Activated CD4-positive, alpha-beta T cell treated with anti-CD3 and anti-CD28 coated beads for 36 hours (primary cell): ENCODE measurements at regions not wholly inside any gene's neighbourhood (a gene's known extent, or its start where the extent isn't known, plus 50 kb on each side); places are given as distances from the start of the nearest gene placed in this dataset.
"Not testable (repeated sequence)": the region's sequence is repeated elsewhere in the genome, so short reads cannot be mapped to it uniquely, and the experiment has no call there.

Experiments used
- ATAC-seq: fragments of 200-7000 bp; cut with Tn5 transposase; one replicate; pipeline ENCODE4 v1.10.0; 2021; ENCODE audit warnings: mild to moderate bottlenecking, moderate library complexity
- CTCF ChIA-PET: fragments of 350-600 bp; sonication (Branson Sonifier 250); formaldehyde crosslinking; loops from one replicate; lab custom pipeline; 2021; ENCODE audit warnings: antibody characterized with exemption; lab: Charles Lee
- POLR2A ChIA-PET: fragments of 350-600 bp; sonication (Branson Sonifier 250); formaldehyde crosslinking; loops from one replicate; lab custom pipeline; 2021; ENCODE audit warnings: antibody characterized with exemption, inconsistent platforms; lab: Charles Lee
- DNase-seq: peaks from one replicate; pipeline ENCODE4 v3.0.0-alpha.2; 2020
- H3K27ac Mint-ChIP-seq: one replicate; pipeline ENCODE4 v1.8.0; 2021; ENCODE audit warnings: mixed read lengths
- H3K27me3 Mint-ChIP-seq: one replicate; pipeline ENCODE4 v1.8.0; 2021; ENCODE audit warnings: mixed read lengths
- H3K36me3 Mint-ChIP-seq: one replicate; pipeline ENCODE4 v1.8.0; 2021; ENCODE audit warnings: low read depth, mixed read lengths
- H3K4me1 Mint-ChIP-seq: one replicate; pipeline ENCODE4 v1.8.0; 2021; ENCODE audit warnings: mixed read lengths
- H3K4me3 Mint-ChIP-seq: one replicate; pipeline ENCODE4 v1.8.0; 2021; ENCODE audit warnings: mild to moderate bottlenecking, moderate library complexity, mixed read lengths
- H3K9me3 Mint-ChIP-seq: one replicate; pipeline ENCODE4 v1.8.0; 2021; ENCODE audit warnings: low read depth, mixed read lengths
- intact Hi-C, 2 experiments: fragments of 100-400 bp; cut with DNase I in 1 of 2; cut with micrococcal nuclease in 1 of 2; formaldehyde crosslinking; loops; one replicate each; pipeline versions ENCODE4 v1.14.2 to v1.15.1; 2022 to 2024; cut with DNase I, micrococcal nuclease

DNA sequence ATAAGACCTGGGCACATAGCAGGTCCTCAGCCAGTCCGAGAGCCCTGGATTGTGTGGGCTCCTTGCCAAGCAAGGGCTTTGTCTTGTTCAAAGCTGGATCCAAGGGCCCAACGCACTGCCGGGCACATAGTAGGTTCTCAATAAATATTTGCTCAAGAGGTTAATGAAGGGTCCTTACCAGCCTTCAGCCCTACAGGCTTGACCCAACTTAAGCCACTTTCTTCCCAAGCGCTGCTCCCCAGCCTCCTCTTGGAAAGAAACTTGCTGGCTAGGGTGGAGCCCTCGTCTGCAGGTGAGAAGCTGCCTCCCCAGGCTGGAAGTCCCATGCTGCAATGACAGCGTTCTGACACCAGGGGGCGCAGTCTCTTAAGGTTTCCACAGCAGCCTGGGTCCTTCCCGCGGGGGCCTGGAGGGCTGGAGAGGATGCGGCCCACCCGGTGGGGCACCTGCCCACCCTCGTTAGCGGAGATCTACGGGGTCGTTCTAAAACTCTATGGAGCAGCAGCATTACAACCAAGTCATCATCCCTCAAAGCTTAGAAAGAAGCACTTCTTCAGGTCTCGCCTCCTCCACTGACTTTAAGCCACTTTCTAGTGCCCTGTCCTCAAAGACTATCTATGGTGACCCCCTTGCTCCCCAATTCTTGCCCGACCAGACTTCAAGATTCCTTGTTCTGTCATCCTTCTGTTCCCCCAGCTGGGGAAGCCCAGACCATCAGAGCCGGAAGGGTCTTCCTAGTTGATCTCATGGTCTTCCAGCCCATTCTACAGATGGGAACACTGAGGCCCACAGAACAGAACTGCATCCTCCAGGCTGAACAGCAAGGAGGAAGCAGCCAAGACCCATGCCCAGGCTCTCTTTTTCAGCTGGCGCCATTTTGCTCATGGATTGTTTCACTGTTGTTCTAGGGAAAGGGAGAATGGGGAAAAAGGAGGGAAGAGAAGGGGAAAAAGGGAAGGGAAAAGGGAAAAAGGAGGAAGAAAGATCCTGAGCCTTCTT lies 115.4 kb downstream of the LHX2 start:
- H3K4me3 Mint-ChIP-seq, result no peak overlapping the region
- intact Hi-C loops, result loop anchor here (1.0 to 10.0 kb wide), 9 partner anchors 127 to 409 kb away; no protein-coding TSS in a partner anchor
- no peaks in the 10 kb centered on the region for H3K36me3 Mint-ChIP-seq
- H3K4me1 Mint-ChIP-seq, result no peaks in the 10 kb centered on the region
- H3K27me3 Mint-ChIP-seq, result peaks cover 5% of the 10 kb centered on the region
- H3K9me3 Mint-ChIP-seq, result no peaks in the 10 kb centered on the region
- DNase-seq (peak; percentile 88), ATAC-seq (peak; percentile 65)
- ChIA-PET CTCF (interaction anchor here (0.6 to 3.3 kb wide), 25 partner anchors 9 to 410 kb away, joined by 3 to 12 read pairs (median 4); no protein-coding TSS in a partner anchor), POLR2A (no interaction called here)
- no peak overlapping the region for H3K27ac Mint-ChIP-seq

DNA sequence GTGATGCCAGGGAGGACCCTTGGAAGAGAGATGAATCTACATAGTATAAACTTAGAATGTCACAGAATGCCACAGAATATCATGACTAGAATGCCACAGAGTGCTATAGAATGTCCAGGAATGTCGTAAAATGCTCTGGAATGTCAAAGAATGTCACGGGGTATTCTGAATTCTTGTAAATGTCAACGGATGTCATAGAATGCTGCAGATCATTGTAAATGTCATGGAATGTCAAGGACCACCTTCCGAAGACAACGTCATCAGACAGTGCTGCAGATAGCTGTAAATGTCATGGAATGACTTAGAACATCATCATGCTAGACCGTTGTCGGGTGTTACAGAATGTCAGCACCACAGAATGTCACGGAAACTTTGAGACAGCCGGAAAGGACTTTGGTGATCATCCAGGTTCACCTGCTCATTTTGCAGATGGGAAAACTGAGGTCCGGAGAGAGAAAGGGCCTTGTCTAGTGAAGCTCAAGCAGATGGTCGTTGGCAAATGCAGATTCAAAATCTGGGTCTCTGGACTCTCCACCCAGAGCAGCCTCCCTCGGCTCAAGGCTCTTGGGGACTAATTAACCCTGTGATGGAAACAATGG lies 117.1 kb downstream of the LHX2 start:
- Mint-ChIP-seq H3K36me3 (no peaks in the 10 kb centered on the region), H3K9me3 (no peaks in the 10 kb centered on the region), H3K4me3 (no peak overlapping the region), H3K27me3 (peaks cover 13% of the 10 kb centered on the region), H3K27ac (no peak overlapping the region), H3K4me1 (no peaks in the 10 kb centered on the region)
- intact Hi-C loops, result loop anchor here in 1 of 2 experiments (5.0 to 10.0 kb wide), 2 partner anchors 166 to 264 kb away; no protein-coding TSS in a partner anchor
- ATAC-seq (no peak), DNase-seq (no peak)
- ChIA-PET POLR2A (no interaction called here), CTCF (interaction anchor here (0.6 to 3.3 kb wide), 2 partner anchors 89 to 192 kb away, joined by 3 to 11 read pairs; no protein-coding TSS in a partner anchor)

DNA sequence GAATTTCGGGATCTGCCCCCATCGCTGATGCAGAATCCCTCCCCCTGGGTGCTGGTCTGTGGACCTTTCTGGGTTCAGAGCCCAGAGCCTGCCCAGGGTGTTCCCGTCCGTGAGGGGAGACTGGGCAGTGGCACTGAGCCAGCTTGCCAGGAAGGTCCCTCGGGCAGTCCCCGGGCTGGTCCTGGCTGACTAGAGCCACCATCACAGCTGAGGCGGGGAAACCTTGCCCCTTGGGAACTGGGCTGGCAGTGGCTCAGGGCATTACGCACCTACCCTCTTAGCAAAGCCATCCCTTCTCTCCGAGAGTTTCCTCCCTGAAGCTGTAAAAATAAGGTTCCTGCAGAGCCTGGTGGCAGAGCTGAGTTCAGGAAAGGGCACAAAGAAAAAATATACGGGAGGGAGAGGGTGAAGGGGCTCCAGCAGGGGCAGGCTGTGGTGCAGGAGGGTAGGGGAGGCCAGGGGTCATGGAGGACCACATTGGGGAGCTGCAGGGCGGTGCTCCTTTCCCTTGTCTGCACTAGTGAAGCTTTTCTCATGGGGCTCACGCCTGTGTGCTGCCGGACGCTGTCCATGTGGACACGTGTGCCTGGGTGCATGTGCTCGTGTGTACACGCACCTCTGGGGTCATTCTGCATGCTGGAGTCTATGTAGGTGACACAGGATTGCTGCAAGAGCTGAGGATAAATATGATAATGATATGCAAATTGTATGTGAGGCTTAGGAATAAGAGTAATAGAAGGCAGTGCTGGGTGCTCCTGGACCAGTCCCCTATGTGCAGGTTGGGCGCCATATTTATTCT lies 118.9 kb downstream of the LHX2 start:
- H3K27me3 Mint-ChIP-seq, result peaks cover 11% of the 10 kb centered on the region
- no peaks in the 10 kb centered on the region for H3K4me1 Mint-ChIP-seq
- ATAC-seq (no peak), DNase-seq (no peak)
- H3K9me3 Mint-ChIP-seq, result no peaks in the 10 kb centered on the region
- H3K36me3 Mint-ChIP-seq, result no peaks in the 10 kb centered on the region
- H3K4me3 Mint-ChIP-seq, result no peak overlapping the region
- CTCF ChIA-PET, result interaction anchor here (0.6 kb wide), 2 partner anchors 311 to 1014 kb away, joined by 3 to 4 read pairs; no protein-coding TSS in a partner anchor
- POLR2A ChIA-PET, result no interaction called here
- no peak overlapping the region for H3K27ac Mint-ChIP-seq
- intact Hi-C loops, result no loop called here

DNA sequence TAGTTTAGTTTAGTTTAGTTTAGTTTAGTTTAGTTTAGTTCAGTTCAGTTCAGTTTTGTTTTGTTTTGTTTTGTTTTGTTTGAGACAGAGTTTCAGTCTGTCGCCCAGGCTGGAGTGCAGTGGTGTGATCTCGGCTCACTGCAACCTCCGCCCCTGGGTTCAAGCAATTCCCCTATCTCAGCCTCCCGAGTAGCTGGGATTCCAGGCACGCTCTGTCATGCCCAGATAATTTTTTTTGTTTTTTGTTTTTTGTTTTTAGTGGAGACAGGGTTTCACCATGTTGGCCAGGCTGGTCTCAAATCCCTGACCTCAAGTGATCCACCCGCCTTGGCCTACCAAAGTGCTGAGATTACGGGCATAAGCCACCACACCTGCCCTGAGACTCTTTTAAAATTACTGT lies 120.0 kb downstream of the LHX2 start:
- DNase-seq, H3K27ac Mint-ChIP-seq, H3K4me1 Mint-ChIP-seq, POLR2A ChIA-PET, ATAC-seq, H3K4me3 Mint-ChIP-seq, intact Hi-C loops, H3K9me3 Mint-ChIP-seq, H3K36me3 Mint-ChIP-seq: not testable (repeated sequence)
- CTCF ChIA-PET, result interaction anchor here (1.0 kb wide), 1 partner anchor 12 kb away, joined by 3 read pairs; no protein-coding TSS in a partner anchor
- H3K27me3 Mint-ChIP-seq, result peaks cover 14% of the 10 kb centered on the region

DNA sequence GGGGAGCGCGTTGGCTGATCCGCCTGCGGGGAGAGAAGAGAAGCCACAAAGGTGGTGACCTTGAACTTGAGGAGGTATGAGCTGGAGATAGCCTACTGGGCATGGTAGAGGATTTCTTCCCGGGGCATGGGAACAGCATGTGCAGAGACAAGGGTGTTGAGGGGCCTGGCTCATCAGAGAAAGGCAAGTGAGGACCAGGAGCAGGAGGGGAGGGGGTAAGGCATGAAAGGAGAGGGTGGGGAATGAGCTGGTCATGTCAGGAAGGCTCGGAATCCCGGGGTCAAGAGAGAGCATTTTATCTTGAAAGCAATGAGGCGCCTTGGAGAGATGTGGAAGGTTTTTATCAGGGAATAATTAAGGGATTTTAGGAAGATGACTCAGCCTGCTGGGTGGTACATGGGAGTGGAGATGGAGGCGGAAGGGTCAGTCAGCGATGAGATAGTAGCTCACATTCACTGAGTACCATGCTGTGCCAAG lies 121.1 kb downstream of the LHX2 start:
- intact Hi-C loops, result no loop called here
- DNase-seq, result no peak
- ATAC-seq, result no peak
- H3K27ac Mint-ChIP-seq, result no peak overlapping the region
- POLR2A ChIA-PET, result no interaction called here
- H3K36me3 Mint-ChIP-seq, result no peaks in the 10 kb centered on the region
- H3K9me3 Mint-ChIP-seq, result no peaks in the 10 kb centered on the region
- no peak overlapping the region for H3K4me3 Mint-ChIP-seq
- H3K4me1 Mint-ChIP-seq, result no peaks in the 10 kb centered on the region
- H3K27me3 Mint-ChIP-seq, result peaks cover 14% of the 10 kb centered on the region
- CTCF ChIA-PET, result interaction anchor here (1.7 kb wide), 1 partner anchor 18 kb away, joined by 3 read pairs; no protein-coding TSS in a partner anchor

DNA sequence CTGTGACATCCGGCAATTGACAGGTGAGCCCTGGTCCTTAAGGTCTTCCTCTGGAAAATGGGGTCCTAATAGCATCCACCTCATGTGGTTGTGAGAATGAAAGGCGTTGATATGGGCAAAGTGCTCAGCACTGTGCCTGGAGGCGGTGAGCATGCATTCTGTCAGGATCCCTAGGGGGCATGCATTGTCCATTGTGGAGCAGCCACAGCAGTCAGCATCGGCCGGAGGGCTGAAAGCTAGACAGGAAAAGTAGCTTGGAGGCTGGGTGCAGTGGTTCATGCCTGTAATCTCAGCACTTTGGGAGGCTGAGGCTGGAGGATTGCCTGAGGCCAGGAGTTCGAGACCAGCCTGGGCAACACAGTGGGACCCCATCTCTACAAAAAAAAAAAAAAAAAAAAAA lies 122.2 kb downstream of the LHX2 start:
- POLR2A ChIA-PET, result no interaction called here
- DNase-seq (peak; percentile 20), ATAC-seq (peak; percentile 58)
- Mint-ChIP-seq H3K4me1 (no peaks in the 10 kb centered on the region), H3K27ac (no peak overlapping the region), H3K27me3 (peaks cover 14% of the 10 kb centered on the region), H3K9me3 (no peaks in the 10 kb centered on the region), H3K4me3 (no peak overlapping the region), H3K36me3 (no peaks in the 10 kb centered on the region)
- CTCF ChIA-PET, result interaction anchor here (1.7 kb wide), 1 partner anchor 17 kb away, joined by 3 read pairs; no protein-coding TSS in a partner anchor
- intact Hi-C loops, result no loop called here

DNA sequence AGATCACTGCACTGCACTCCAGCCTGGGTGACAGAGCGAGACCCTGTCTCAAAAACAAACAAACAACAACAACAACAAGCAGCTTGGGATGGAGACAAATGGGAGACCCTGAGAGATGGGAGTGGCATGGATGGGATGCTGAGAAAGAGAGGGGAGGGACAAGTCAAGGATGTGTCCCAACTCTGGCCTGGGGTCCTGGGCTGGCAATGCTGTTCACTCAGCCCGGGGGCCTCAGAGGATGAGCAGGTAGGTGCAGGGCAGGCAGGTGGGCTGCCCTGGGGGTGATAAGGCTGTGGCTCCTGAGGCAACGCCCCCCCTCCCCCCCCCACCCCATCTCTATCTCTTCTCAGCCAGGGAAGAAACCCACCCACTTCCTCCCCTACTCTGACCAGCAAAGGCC lies 123.0 kb downstream of the LHX2 start:
- H3K27ac Mint-ChIP-seq, result no peak overlapping the region
- POLR2A ChIA-PET, result no interaction called here
- intact Hi-C loops, result no loop called here
- ATAC-seq, result no peak
- H3K4me1 Mint-ChIP-seq, result no peaks in the 10 kb centered on the region
- H3K9me3 Mint-ChIP-seq, result no peaks in the 10 kb centered on the region
- no peaks in the 10 kb centered on the region for H3K36me3 Mint-ChIP-seq
- CTCF ChIA-PET, result no interaction called here
- no peak overlapping the region for H3K4me3 Mint-ChIP-seq
- DNase-seq, result no peak
- peaks cover 12% of the 10 kb centered on the region for H3K27me3 Mint-ChIP-seq

DNA sequence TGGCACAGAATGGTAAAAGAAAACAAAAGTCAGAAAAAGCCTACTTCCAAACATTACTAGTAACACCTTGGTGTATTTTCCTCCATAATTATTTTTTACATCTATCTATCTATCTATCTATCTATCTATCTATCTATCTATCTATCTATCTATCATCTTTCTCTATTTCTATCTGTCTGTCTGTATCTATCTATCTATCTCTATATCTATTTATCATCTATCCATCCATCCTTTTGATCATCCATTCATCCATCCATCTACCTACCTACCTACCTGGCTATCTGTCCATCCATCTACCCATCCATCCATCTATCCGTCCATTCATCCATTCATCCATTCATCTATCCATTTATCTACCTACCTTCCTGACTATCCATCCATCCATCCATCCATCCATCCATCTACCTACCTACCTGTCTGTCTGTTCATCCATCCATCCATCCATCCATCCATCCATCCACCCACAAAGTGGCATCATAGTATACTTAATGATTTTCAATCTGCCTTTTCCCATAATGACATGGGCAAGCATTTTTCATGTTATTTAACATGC lies 121.9 kb upstream of the NEK6 start:
- H3K4me1 Mint-ChIP-seq, result no peaks in the 10 kb centered on the region
- H3K9me3 Mint-ChIP-seq, result no peaks in the 10 kb centered on the region
- POLR2A ChIA-PET, result no interaction called here
- H3K27me3 Mint-ChIP-seq, result peaks cover 12% of the 10 kb centered on the region
- DNase-seq (no peak), ATAC-seq (no peak)
- CTCF ChIA-PET, result no interaction called here
- H3K27ac Mint-ChIP-seq, result no peak overlapping the region
- intact Hi-C loops, result no loop called here
- no peak overlapping the region for H3K4me3 Mint-ChIP-seq
- H3K36me3 Mint-ChIP-seq, result no peaks in the 10 kb centered on the region

DNA sequence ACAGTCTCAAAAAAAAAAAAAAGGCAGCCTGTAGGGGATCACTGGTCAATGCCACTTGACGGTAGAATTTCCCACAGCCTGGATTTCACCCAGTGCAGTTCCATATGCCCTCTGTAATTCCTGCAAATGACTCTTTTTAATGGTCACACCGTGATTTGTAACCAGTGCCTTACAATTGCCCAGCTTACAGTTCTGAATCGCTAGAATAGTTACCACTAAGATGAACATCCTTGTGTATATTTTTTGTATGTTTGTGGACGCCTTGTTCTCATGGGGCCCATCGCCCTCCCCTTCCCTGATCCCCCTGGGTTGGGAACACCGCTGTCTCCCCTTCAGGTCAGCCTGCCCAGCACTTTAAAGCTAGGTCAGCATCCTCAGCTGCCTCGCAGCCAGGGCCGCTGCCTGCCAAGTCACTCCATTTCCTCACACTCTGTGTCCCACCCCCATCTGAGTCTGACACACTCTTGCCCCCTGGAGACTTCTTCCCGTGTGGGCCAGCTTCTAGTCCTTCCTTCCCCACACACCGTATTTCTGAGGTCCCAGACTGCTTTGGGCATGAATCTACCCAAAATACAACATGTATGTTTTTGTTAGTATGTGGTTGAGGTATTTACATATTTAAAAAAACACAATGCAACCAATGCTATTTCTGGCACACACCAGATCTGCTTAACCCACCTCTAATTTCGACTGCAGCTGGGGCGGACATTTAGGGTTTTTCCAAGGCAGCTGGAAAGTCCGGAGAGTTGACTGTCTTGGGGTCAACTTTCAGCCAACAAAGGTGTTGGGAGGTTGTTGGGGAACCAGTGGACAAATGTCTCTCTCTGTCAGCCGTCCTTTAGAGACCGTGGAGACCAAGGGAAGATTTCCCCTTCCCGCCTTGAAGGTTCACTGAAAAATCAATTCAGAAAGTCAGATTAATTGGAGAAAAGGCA lies 120.5 kb upstream of the NEK6 start:
- POLR2A ChIA-PET, result no interaction called here
- ATAC-seq (no peak), DNase-seq (no peak)
- Mint-ChIP-seq H3K4me3 (no peak overlapping the region), H3K27me3 (peaks cover 12% of the 10 kb centered on the region), H3K36me3 (no peaks in the 10 kb centered on the region), H3K27ac (no peak overlapping the region), H3K9me3 (no peaks in the 10 kb centered on the region), H3K4me1 (no peaks in the 10 kb centered on the region)
- CTCF ChIA-PET, result interaction anchor here (0.6 kb wide), 1 partner anchor 222 kb away, joined by 3 read pairs; no protein-coding TSS in a partner anchor
- intact Hi-C loops, result no loop called here

DNA sequence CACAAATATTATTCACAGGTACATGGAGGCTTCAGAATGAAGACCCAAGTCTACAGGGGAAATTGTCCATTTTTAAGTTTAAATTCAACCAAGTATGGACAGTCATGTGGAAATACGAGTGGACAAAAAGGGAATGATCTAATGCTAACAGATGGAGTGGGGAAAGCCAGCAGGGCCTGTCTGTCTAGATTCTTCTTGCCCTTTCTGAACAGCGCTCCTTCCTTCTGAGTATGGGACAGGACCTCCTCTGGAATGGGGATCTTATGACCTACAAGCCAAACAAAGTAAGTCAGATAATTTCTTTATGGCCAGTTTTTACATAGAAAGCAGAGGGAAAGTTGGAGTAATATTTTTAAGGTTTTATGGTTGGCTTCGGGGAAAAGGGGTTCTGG lies 119.8 kb upstream of the NEK6 start:
- no peaks in the 10 kb centered on the region for H3K36me3 Mint-ChIP-seq

More for the DNA sequence above, 119.8 kb upstream of the NEK6 start:
- no peaks in the 10 kb centered on the region for H3K9me3 Mint-ChIP-seq
- ATAC-seq (no peak), DNase-seq (no peak)
- intact Hi-C loops, result no loop called here
- H3K27ac Mint-ChIP-seq, result no peak overlapping the region
- no peaks in the 10 kb centered on the region for H3K4me1 Mint-ChIP-seq
- CTCF ChIA-PET, result no interaction called here
- POLR2A ChIA-PET, result no interaction called here
- no peak overlapping the region for H3K4me3 Mint-ChIP-seq
- H3K27me3 Mint-ChIP-seq, result peaks cover 6% of the 10 kb centered on the region
